HepG2 (cell line): ENCODE measurements at regions not wholly inside any gene's neighbourhood (a gene's known extent, or its start where the extent isn't known, plus 50 kb on each side); places are given as distances from the start of the nearest gene placed in this dataset.

ENCODE experiments used
- ADNP ChIP-seq: sonication (generic); formaldehyde crosslinking; IDR thresholded peaks from 2 replicates; pipeline ENCODE4 v1.4.0; 2020; ENCODE audit warnings: missing genetic modification reagents
- CEBPG ChIP-seq: IDR thresholded peaks from 2 replicates; pipeline ENCODE4 v1.6.1; 2016
- EZH2 ChIP-seq: conservative IDR thresholded peaks from 2 replicates; pipeline ENCODE4 v1.6.1; 2012; ENCODE audit warnings: mild to moderate bottlenecking, low read depth, low read length, moderate library complexity
- HOXA7 ChIP-seq: sonication (generic); formaldehyde crosslinking; IDR thresholded peaks from 2 replicates; pipeline ENCODE4 v1.8.1; 2022; ENCODE audit warnings: mild to moderate bottlenecking, missing genetic modification reagents, moderate library complexity
- NFYB ChIP-seq: sonication (generic); formaldehyde crosslinking; IDR thresholded peaks from 2 replicates; pipeline ENCODE4 v1.4.0; 2020; ENCODE audit warnings: missing genetic modification reagents
- ZNF780A ChIP-seq: sonication (generic); formaldehyde crosslinking; IDR thresholded peaks from 2 replicates; pipeline ENCODE4 v1.8.0; 2022; ENCODE audit warnings: mild to moderate bottlenecking, missing genetic modification reagents, moderate library complexity
- TF ChIP-seq, protein P1 (sequence below): sonication (generic); formaldehyde crosslinking; IDR thresholded peaks from 2 replicates; pipeline ENCODE4 v1.5.0; 2020; ENCODE audit warnings: mild to moderate bottlenecking, missing genetic modification reagents, moderate library complexity

GRCh38 chr5:25484391-25484790 is 839.6 kb upstream of the CDH10 start:
- TF ChIP-seq CEBPG (CRISPR knock-in tag) (no peak), EZH2 (no peak), HOXA7 (CRISPR knock-in tag) (no peak), NFYB (CRISPR knock-in tag) (no peak), ADNP (CRISPR knock-in tag) (no peak), ZNF780A (no peak)
- TF ChIP-seq, protein P1, sequence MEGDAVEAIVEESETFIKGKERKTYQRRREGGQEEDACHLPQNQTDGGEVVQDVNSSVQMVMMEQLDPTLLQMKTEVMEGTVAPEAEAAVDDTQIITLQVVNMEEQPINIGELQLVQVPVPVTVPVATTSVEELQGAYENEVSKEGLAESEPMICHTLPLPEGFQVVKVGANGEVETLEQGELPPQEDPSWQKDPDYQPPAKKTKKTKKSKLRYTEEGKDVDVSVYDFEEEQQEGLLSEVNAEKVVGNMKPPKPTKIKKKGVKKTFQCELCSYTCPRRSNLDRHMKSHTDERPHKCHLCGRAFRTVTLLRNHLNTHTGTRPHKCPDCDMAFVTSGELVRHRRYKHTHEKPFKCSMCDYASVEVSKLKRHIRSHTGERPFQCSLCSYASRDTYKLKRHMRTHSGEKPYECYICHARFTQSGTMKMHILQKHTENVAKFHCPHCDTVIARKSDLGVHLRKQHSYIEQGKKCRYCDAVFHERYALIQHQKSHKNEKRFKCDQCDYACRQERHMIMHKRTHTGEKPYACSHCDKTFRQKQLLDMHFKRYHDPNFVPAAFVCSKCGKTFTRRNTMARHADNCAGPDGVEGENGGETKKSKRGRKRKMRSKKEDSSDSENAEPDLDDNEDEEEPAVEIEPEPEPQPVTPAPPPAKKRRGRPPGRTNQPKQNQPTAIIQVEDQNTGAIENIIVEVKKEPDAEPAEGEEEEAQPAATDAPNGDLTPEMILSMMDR (CRISPR knock-in tag) = no peak
